IMR-90 (cell line): ENCODE measurements at regions not wholly inside any gene's neighbourhood (a gene's known extent, or its start where the extent isn't known, plus 50 kb on each side); places are given as distances from the start of the nearest gene placed in this dataset.

Experiments
- ATAC-seq: fragments of 200-7000 bp; cut with Tn5 transposase; 2 replicates; pipeline ENCODE4 v1.9.1; 2020; ENCODE audit warnings: low read depth, mild to moderate bottlenecking, moderate library complexity
- BruUV-seq: library from RNA; stranded (reverse); fragments of 400-500 nt; replicated peaks from 2 replicates; lab custom pipeline; 2021; lab: Mats Ljungman, UMichigan
- CTCF ChIA-PET: fragments of 300-600 bp; formaldehyde crosslinking; extraction: SDS; loops from one replicate; lab custom pipeline; 2021; ENCODE audit warnings: antibody characterized with exemption; lab: Yijun Ruan, JAX
- POLR2A ChIA-PET: fragments of 300-600 bp; sonication (Branson Sonifier 250); formaldehyde crosslinking; loops from one replicate; lab custom pipeline; 2022; ENCODE audit warnings: antibody characterized with exemption; ENCODE audit not compliant: unreplicated experiment; lab: Charles Lee
- DNase-seq: peaks from one replicate; pipeline ENCODE4 v3.0.0; 2013
- H2AFZ ChIP-seq: replicated peaks from 2 replicates; pipeline ENCODE3; 2013; ENCODE audit warnings: low read length, mild to moderate bottlenecking; ENCODE audit not compliant: poor library complexity
- H2AK5ac ChIP-seq: 2 replicates; pipeline ENCODE4 v1.6.1; 2013; ENCODE audit warnings: low read depth, low read length, inconsistent platforms
- H2AK9ac ChIP-seq: replicated peaks from 2 replicates; pipeline ENCODE3; 2013; ENCODE audit warnings: mild to moderate bottlenecking, low read depth, low read length, moderate library complexity; ENCODE audit not compliant: poor library complexity
- H2BK120ac ChIP-seq: 2 replicates; pipeline ENCODE4 v1.6.1; 2013; ENCODE audit warnings: low read depth, low read length, inconsistent platforms
- H2BK15ac ChIP-seq: 3 replicates; pipeline ENCODE4 v1.6.1; 2013; ENCODE audit warnings: low read depth, low read length, inconsistent platforms
- H2BK20ac ChIP-seq: 2 replicates; pipeline ENCODE4 v1.6.1; 2013; ENCODE audit warnings: low read depth, mild to moderate bottlenecking, inconsistent platforms, low read length, moderate library complexity
- H2BK5ac ChIP-seq: 2 replicates; pipeline ENCODE4 v1.6.1; 2013; ENCODE audit warnings: mild to moderate bottlenecking, low read depth, low read length, inconsistent platforms; ENCODE audit not compliant: poor library complexity, severe bottlenecking
- H3K14ac ChIP-seq: replicated peaks from 2 replicates; pipeline ENCODE4 v1.6.1; 2013; ENCODE audit warnings: low read depth, low read length, inconsistent platforms
- H3K18ac ChIP-seq: 2 replicates; pipeline ENCODE4 v1.6.1; 2013; ENCODE audit warnings: low read depth, low read length, control low read depth
- H3K23ac ChIP-seq: 2 replicates; pipeline ENCODE4 v1.6.1; 2013; ENCODE audit warnings: low read depth, low read length, inconsistent platforms
- H3K27ac ChIP-seq: 2 replicates; pipeline ENCODE4 v1.5.1; 2013; ENCODE audit warnings: mild to moderate bottlenecking, control low read depth, low read length; ENCODE audit not compliant: insufficient read depth
- H3K27me3 ChIP-seq: 2 replicates; pipeline ENCODE4 v1.6.1; 2013; ENCODE audit warnings: low read length; ENCODE audit not compliant: control insufficient read depth, insufficient read depth
- H3K36me3 ChIP-seq: 2 replicates; pipeline ENCODE4 v1.6.1; 2013; ENCODE audit warnings: low read length, mixed read lengths; ENCODE audit not compliant: control insufficient read depth, insufficient read depth
- H3K4ac ChIP-seq: 2 replicates; pipeline ENCODE4 v1.6.1; 2013; ENCODE audit warnings: low read depth, low read length, inconsistent platforms
- H3K4me1 ChIP-seq: 2 replicates; pipeline ENCODE4 v1.6.1; 2013; ENCODE audit warnings: low read length, mixed read lengths; ENCODE audit not compliant: control insufficient read depth, insufficient read depth
- H3K4me2 ChIP-seq: 2 replicates; pipeline ENCODE4 v1.6.1; 2013; ENCODE audit warnings: low read depth, mild to moderate bottlenecking, control low read depth, low read length, moderate library complexity
- H3K4me3 ChIP-seq: 2 replicates; pipeline ENCODE4 v1.5.1; 2013; ENCODE audit warnings: low read depth, mild to moderate bottlenecking, control low read depth, low read length, moderate library complexity; ENCODE audit not compliant: insufficient read depth
- H3K56ac ChIP-seq: 2 replicates; pipeline ENCODE4 v1.6.1; 2013; ENCODE audit warnings: low read length, inconsistent platforms; ENCODE audit not compliant: insufficient read depth; ENCODE audit errors: extremely low read depth
- H3K79me1 ChIP-seq, 2 experiments: 2 replicates each; pipeline ENCODE4 v1.6.1; 2013; ENCODE audit warnings: low read length in 2 of 2, inconsistent platforms in 1 of 2, low read depth in 1 of 2
- H3K9ac ChIP-seq: 2 replicates; pipeline ENCODE4 v1.6.1; 2013; ENCODE audit warnings: low read depth, low read length, control low read depth
- H3K9me1 ChIP-seq: 2 replicates; pipeline ENCODE4 v1.6.1; 2013; ENCODE audit warnings: low read length, inconsistent platforms; ENCODE audit not compliant: insufficient read depth
- H3K9me3 ChIP-seq: 2 replicates; pipeline ENCODE4 v1.6.1; 2013; ENCODE audit warnings: low read length; ENCODE audit not compliant: control insufficient read depth, insufficient read depth
- H4K20me1 ChIP-seq: 2 replicates; pipeline ENCODE4 v1.6.1; 2013; ENCODE audit warnings: low read length, inconsistent platforms; ENCODE audit not compliant: insufficient read depth
- H4K5ac ChIP-seq: 2 replicates; pipeline ENCODE4 v1.6.1; 2013; ENCODE audit warnings: mild to moderate bottlenecking, low read depth, low read length, control low read depth
- H4K8ac ChIP-seq, 2 experiments: 2 replicates each; pipeline ENCODE4 v1.6.1; 2013; ENCODE audit warnings: low read depth in 2 of 2, low read length in 2 of 2, control low read depth in 1 of 2, inconsistent platforms in 1 of 2
- H4K91ac ChIP-seq: 2 replicates; pipeline ENCODE4 v1.6.1; 2013; ENCODE audit warnings: low read depth, low read length, inconsistent platforms; ENCODE audit not compliant: insufficient read depth
- CHD1 ChIP-seq: IDR thresholded peaks from 2 replicates; pipeline ENCODE4 v1.6.1; 2012; ENCODE audit warnings: low read depth, low read length, improper control_type of control experiment
- POLR2A ChIP-seq: IDR thresholded peaks from 2 replicates; pipeline ENCODE4 v1.6.1; 2012; ENCODE audit warnings: mild to moderate bottlenecking, low read depth, low read length
- SMC3 ChIP-seq: fragments of 150-350 bp; IDR thresholded peaks from 2 replicates; pipeline ENCODE4 v1.6.1; 2016; ENCODE audit warnings: low read depth, mild to moderate bottlenecking, antibody characterized with exemption, low read length, moderate library complexity
- WGBS, 2 experiments: methylation state at CpG; one replicate each; pipeline versions ENCODE4 v1.1.5 to v1.1.7; 2013; ENCODE audit warnings: missing lambda C conversion rate in 2 of 2; ENCODE audit not compliant: insufficient read length in 1 of 2; ENCODE audit errors: extremely low coverage in 2 of 2; 5-methylcytosine and 5-hydroxymethylcytosine counted together
- dilution Hi-C: fragments of 300-500 bp; cut with HindIII; formaldehyde crosslinking; loops from one replicate; pipeline ENCODE4 v1.14.3; 2018; ENCODE audit warnings: low sequenced_read_pairs; ENCODE audit not compliant: unreplicated experiment
- in situ Hi-C: fragments of 300-500 bp; cut with MboI; formaldehyde crosslinking; loops from 3 replicates; pipeline ENCODE4 v1.14.3; 2019; ENCODE audit warnings: low sequenced_read_pairs, inconsistent platforms, mixed read lengths
- intact Hi-C: fragments of 100-400 bp; cut with micrococcal nuclease; formaldehyde crosslinking; loops from 2 replicates; pipeline ENCODE4 v1.10.0; 2022
- TF ChIP-seq, protein P1 (sequence below): fragments of 150-350 bp; IDR thresholded peaks from 2 replicates; pipeline ENCODE4 v1.6.1; 2017; ENCODE audit warnings: mild to moderate bottlenecking, antibody characterized with exemption, low read length, low read depth

DNA sequence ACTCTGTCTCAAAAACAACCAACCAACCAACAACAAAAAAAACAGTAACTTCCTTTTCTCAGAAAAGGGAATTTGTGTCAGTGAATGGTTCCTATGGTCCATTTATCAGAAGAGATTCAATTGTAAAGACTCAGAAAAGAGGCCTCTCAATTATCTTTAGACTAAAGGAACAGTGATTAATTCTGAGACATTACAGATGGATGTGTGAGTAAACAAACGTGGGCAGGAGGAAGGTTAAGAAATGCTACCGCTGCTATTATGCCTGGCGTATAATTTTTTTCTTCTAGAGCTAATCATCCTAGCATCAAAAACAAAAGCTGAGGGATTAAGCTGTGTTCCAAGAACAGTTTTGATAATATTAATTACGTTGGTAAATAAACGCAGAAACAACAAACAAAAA lies 52.9 kb upstream of the JMY start:
- Histone ChIP-seq H2AK5ac (no peak overlapping the region), H4K8ac (no peak overlapping the region), H3K27me3 (peaks cover 2% of the 10 kb centered on the region; the same call in 1 of the 2 replicates), H3K9ac (no peak overlapping the region), H2BK5ac (no peak overlapping the region), H2BK15ac (no peak overlapping the region), H3K27ac (no peak overlapping the region), H2AFZ (no peak overlapping the region), H3K56ac (no peak overlapping the region), H4K20me1 (no peaks in the 10 kb centered on the region), H2BK20ac (no peak overlapping the region), H3K23ac (no peak overlapping the region), H4K5ac (no peak overlapping the region), H3K14ac (no peak overlapping the region), H3K4ac (no peak overlapping the region), H3K4me3 (no peak overlapping the region), H3K9me3 (no peaks in the 10 kb centered on the region), H3K4me1 (peaks cover 4% of the 10 kb centered on the region; the same call in 1 of the 2 replicates), H4K91ac (no peak overlapping the region), H3K79me1 (no peaks in the 10 kb centered on the region), H3K36me3 (no peaks in the 10 kb centered on the region), H2AK9ac (no peak overlapping the region), H3K9me1 (no peaks in the 10 kb centered on the region), H3K4me2 (no peak overlapping the region), H2BK120ac (no peak overlapping the region), H3K18ac (no peak overlapping the region)
- dilution Hi-C loops, result no loop called here
- POLR2A ChIA-PET, result no interaction called here
- no TSS peak for BruUV-seq
- no CpG with 5 or more reads among the region's 5 CpGs for WGBS, 2 experiments
- CTCF ChIA-PET, result interaction anchor here (0.9 kb wide), 2 partner anchors 17 to 50 kb away, joined by 3 to 5 read pairs; no protein-coding TSS in a partner anchor
- in situ Hi-C loops, result no loop called here
- intact Hi-C loops, result no loop called here
- DNase-seq (no peak), ATAC-seq (no peak)
- TF ChIP-seq CHD1 (no peak), POLR2A (no peak), SMC3 (no peak)
- TF ChIP-seq, protein P1, sequence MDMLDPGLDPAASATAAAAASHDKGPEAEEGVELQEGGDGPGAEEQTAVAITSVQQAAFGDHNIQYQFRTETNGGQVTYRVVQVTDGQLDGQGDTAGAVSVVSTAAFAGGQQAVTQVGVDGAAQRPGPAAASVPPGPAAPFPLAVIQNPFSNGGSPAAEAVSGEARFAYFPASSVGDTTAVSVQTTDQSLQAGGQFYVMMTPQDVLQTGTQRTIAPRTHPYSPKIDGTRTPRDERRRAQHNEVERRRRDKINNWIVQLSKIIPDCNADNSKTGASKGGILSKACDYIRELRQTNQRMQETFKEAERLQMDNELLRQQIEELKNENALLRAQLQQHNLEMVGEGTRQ, result no peak
